HG02870 (cell line): ENCODE measurements at regions not wholly inside any gene's neighbourhood (a gene's known extent, or its start where the extent isn't known, plus 50 kb on each side); places are given as distances from the start of the nearest gene placed in this dataset.
"Not testable (repeated sequence)": the region's sequence is repeated elsewhere in the genome, so short reads cannot be mapped to it uniquely, and the experiment has no call there.

ENCODE experiments used
- ATAC-seq: cut with Tn5 transposase; IDR thresholded peaks from one replicate; pipeline ENCODE4 v1.9.1; 2021; ENCODE audit warnings: mild to moderate bottlenecking, moderate library complexity; ENCODE audit not compliant: unreplicated experiment

DNA sequence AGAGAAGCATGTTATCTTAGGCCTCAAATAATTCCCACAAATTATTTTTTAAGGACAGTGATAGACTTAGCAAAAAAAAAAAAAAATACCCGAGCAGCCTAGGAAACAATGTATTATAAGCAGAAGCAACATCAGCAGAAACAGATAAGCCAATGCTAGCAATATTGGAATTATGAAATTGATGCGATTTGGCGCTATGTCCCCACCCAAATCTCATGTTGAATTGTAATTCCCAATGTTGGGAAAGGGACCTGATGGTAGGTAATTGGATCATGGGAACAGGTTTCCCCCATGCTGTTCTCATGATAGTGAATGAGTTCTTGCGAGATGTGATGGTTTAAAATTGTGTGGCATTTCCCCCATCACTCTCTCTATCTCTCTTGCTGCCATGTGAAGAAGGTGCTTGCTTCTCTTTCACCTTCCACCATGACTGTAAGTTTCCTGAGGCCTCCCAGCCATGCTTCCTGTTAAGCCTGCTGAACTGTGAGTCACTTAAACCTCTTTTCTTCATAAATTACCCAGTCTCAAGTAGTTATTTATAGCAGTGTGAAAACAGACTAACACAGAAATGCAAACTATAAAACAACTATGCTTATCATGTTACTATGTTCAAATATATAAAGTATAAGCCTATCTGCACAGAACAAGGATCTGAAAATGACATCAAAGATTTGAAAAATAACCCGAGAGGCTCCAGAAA lies 75.6 kb upstream of the HIVEP3 start:
- no peak for ATAC-seq

DNA sequence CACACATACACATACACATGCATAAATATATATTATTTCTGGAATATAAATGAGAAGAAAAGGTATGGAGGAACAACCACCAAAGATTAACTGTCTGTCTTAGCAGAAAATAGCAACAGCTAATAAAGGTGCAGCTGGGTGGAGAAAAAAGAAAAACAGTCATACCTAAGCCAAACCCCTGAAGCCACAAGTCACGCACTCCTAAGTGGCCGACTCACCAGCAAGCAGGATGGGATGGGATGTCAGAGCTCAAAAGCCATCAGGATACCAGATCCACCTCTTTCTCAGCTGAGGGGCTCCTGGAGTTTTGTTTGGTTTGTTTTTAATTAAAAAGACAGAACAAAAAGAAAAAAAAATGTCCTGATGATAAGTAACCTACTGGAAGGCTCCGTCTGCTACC lies 64.7 kb upstream of the HIVEP3 start:
- no peak for ATAC-seq

DNA sequence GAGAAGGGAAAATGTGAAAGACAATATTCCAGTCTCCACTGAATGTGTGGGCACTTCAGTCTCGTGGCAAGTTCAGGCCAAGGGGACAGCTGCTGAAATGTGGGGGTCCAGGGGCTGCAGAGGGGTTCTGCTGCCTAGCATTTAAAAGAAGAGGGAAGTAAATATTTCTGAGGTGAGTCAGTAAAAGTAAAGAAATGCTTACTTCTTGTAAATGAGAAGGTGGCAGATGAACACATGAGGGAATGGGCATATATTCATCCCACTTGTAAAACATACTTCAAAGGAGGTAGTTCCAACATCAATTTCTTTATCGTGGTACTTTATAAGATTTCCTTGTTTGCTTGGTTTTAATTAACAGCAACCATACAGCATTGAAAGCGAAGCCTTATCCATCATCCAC lies 63.1 kb upstream of the HIVEP3 start:
- ATAC-seq = no peak

- ATAC-seq = no peak
Observed at GRCh38 chr1:41980827-41981653, 62.3 kb upstream of the HIVEP3 start.

- ATAC-seq = no peak
Observed at GRCh38 chr1:41978986-41979385, 60.3 kb upstream of the HIVEP3 start.

DNA sequence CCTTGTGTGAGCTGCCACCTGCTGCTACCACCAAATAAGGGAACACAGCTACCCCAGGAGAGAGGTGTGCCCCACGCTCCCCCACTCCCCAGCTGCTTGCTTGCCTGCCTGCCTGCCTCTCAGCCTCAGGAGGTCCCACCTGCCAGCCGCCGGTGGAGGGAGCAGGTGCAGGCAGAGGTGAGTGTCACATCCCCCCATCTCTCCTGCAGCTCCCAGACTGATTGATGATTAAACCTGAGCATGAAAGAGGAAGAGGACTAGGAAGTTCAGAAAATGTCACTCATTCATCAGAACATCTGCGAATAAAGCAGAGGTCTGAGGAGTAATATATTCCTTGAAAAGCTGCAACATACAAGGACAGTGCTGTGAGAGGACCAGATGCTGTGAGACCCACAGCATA lies 58.6 kb upstream of the HIVEP3 start:
- ATAC-seq = no peak

DNA sequence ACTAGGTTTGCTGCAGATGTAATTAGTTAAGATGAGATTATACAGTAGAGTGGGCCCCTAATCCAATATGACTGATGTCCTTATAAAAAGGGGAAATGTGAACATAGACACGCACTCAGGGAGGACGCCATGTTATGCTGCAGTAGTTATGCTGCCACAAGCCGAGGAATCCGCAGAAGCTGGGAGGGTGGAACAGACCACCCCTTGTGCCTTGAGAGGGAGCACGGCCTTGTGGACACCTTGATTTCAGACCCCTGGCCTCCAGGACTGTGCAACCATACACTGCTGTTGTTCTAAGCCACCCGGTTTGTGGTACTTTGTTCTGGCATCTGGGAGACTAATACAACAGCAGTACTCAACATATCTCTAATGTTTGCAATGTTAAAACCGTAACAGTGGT lies 57.9 kb upstream of the HIVEP3 start:
- ATAC-seq = no peak

GRCh38 chr1:41975850-41976569 lies 57.3 kb upstream of the HIVEP3 start:
- no peak for ATAC-seq

GRCh38 chr1:41975121-41975520 lies 56.4 kb upstream of the HIVEP3 start:
- ATAC-seq = no peak

GRCh38 chr1:41968557-41968956 lies 49.8 kb upstream of the HIVEP3 start:
- not testable (repeated sequence) for ATAC-seq
